GM19023 (cell line): ENCODE measurements at regions not wholly inside any gene's neighbourhood (a gene's known extent, or its start where the extent isn't known, plus 50 kb on each side); places are given as distances from the start of the nearest gene placed in this dataset.
A peak's percentile ranks its signal among the peaks of the same experiment; 100 is the strongest.
"Not testable (repeated sequence)": the region's sequence is repeated elsewhere in the genome, so short reads cannot be mapped to it uniquely, and the experiment has no call there.

Experiments
- ATAC-seq: cut with Tn5 transposase; IDR thresholded peaks from one replicate; pipeline ENCODE4 v1.9.1; 2021; ENCODE audit warnings: mild to moderate bottlenecking, moderate library complexity; ENCODE audit not compliant: unreplicated experiment

- ATAC-seq = no peak
These were observed 1290.3 kb downstream of the XPNPEP1 start for GRCh38 chr10:108633046-108633445.

- no peak for ATAC-seq
These were observed 1291.2 kb downstream of the XPNPEP1 start for GRCh38 chr10:108632144-108632543.

- ATAC-seq = peak; percentile 68
These were observed 1292.0 kb downstream of the XPNPEP1 start for GRCh38 chr10:108631332-108631731.

GRCh38 chr10:108629834-108630233, 1293.5 kb downstream of the XPNPEP1 start:
- no peak for ATAC-seq

- ATAC-seq = no peak
These were observed 1299.3 kb downstream of the XPNPEP1 start for GRCh38 chr10:108624052-108624451.

- ATAC-seq = no peak
These were observed 1302.3 kb downstream of the XPNPEP1 start for GRCh38 chr10:108620821-108621534.

- no peak for ATAC-seq
These were observed 1306.6 kb downstream of the XPNPEP1 start for GRCh38 chr10:108616559-108617285.

GRCh38 chr10:108615576-108616320, 1307.6 kb downstream of the XPNPEP1 start:
- no peak for ATAC-seq

GRCh38 chr10:108612485-108612884, 1310.8 kb downstream of the XPNPEP1 start:
- ATAC-seq = no peak

- ATAC-seq = no peak
These were observed 1314.5 kb downstream of the XPNPEP1 start for GRCh38 chr10:108608860-108609259.

- no peak for ATAC-seq
These were observed 1321.5 kb downstream of the XPNPEP1 start for GRCh38 chr10:108601851-108602250.

- not testable (repeated sequence) for ATAC-seq
These were observed 1322.8 kb downstream of the XPNPEP1 start for GRCh38 chr10:108600511-108600910.

- ATAC-seq = peak; percentile 55
These were observed 1324.0 kb downstream of the XPNPEP1 start for GRCh38 chr10:108599317-108599716.

- no peak for ATAC-seq
These were observed 1324.5 kb downstream of the XPNPEP1 start for GRCh38 chr10:108598831-108599230.

GRCh38 chr10:108598320-108598695, 1325.0 kb downstream of the XPNPEP1 start:
- ATAC-seq = no peak

GRCh38 chr10:108597657-108598319, 1325.5 kb downstream of the XPNPEP1 start:
- no peak for ATAC-seq

- ATAC-seq = no peak
These were observed 1326.3 kb downstream of the XPNPEP1 start for GRCh38 chr10:108597031-108597430.

- ATAC-seq = no peak
These were observed 1330.4 kb downstream of the XPNPEP1 start for GRCh38 chr10:108592956-108593355.

- ATAC-seq = no peak
These were observed 1331.9 kb downstream of the XPNPEP1 start for GRCh38 chr10:108591417-108591816.

GRCh38 chr10:108586424-108586823, 1336.9 kb downstream of the XPNPEP1 start:
- no peak for ATAC-seq

- ATAC-seq = no peak
These were observed 1339.4 kb downstream of the XPNPEP1 start for GRCh38 chr10:108583877-108584276.
